Non-pigmented ciliary epithelial cell (primary cell): ENCODE measurements at regions not wholly inside any gene's neighbourhood (a gene's known extent, or its start where the extent isn't known, plus 50 kb on each side); places are given as distances from the start of the nearest gene placed in this dataset.
A peak's percentile ranks its signal among the peaks of the same experiment; 100 is the strongest.
"Not testable (repeated sequence)": the region's sequence is repeated elsewhere in the genome, so short reads cannot be mapped to it uniquely, and the experiment has no call there.

Source experiments
- DNase-seq: peaks from one replicate; pipeline ENCODE4 v3.0.0-alpha.2; 2010; ENCODE audit warnings: low read depth

DNA sequence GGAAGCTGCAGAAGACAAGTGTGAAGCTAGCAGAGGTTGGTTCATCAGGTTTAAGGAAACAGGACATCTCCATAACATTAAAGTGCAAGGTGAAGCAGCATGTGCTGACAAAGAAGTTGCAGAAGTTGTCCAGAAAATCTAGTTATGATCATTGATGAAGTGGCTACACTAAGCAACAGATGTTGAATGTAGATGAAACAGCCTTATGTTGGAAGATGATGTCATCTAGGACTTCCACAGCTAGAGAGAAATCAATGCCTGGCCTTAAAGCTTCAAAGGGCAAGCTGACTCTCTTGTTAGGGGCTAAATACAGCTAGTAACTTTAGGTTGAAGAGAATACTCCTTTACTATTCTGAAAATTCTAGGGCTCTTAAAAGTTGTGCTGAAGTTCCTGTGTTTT, 340.2 kb upstream of the SOX9 start:
- DNase-seq = no peak

DNA sequence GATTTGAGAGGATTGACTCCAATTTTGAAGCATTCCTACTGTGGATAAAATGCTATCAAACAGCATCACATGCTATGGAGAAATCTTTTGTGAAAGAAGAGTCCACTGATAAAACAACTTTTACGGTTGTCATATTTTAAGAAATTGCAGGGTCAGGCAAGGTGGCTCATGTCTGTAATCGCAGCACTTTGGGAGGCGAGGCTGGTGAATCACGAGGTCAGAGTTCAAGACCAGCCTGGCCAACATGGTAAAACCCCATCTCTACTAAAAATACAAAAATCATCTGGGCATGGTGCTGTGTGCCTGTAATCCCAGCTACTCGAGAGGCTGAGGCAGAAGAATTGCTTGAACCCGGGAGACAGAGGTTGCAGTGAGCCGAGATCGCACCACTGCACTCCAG, 338.8 kb upstream of the SOX9 start:
- not testable (repeated sequence) for DNase-seq

DNA sequence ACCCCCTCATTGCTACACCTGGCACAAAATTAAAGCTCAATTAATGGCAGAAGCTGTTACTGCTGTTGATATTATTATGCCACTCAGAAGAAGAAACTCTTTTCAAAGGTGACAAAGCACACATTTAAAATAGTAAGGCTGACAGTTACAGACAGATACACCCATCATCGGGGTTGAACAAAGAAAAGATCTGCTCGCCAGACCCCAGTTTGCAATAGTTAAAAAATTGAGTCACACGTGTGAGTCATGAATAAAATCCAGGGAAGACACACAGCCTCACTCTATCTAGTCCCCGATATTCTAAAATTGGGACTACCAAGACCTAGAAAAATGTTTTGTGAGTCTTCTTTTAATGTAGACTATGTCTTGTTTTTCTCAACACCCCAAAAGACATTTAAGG, 330.0 kb upstream of the SOX9 start:
- no peak for DNase-seq

- DNase-seq = no peak
These were observed 329.5 kb upstream of the SOX9 start for GRCh38 chr17:71791311-71791710.

DNA sequence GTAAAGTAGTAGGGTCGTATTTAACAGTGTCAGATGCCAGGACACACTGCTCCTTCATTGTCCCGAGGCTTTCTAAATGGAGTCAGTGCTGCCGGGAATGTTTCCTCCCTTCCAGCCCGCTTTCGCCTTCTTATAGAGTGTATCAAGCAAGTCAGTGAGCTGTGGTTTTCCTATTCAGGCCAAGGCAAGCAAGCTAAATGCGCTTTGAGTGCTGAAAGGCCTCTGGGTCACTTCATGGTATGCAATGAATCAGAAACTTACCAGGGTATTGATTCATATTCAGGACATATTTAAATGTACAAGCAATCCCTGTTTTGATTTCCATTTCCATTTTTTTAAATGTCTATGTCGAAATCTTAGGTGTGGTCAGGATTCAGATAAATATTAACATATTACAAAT, 327.9 kb upstream of the SOX9 start:
- peak; percentile 76 for DNase-seq

DNA sequence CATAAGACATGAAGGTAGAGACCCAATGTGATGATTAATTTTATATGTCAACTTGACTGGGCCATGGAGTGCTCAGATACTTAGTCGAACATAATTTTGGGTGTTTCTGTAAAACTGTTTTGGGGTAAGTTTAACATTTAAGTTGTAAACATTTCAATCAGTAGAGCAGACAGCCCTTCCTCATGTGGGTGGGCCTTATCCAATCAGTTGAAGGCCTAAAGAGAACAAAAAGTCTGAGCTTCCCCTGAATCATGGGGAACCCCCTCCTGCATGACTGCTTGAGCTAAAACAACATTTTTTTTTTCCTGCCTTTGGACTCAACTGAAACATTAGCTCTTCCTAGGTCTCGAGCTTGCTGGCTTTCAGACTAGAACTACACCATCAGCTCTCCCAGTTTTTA, 327.3 kb upstream of the SOX9 start:
- DNase-seq = peak; percentile 2

DNA sequence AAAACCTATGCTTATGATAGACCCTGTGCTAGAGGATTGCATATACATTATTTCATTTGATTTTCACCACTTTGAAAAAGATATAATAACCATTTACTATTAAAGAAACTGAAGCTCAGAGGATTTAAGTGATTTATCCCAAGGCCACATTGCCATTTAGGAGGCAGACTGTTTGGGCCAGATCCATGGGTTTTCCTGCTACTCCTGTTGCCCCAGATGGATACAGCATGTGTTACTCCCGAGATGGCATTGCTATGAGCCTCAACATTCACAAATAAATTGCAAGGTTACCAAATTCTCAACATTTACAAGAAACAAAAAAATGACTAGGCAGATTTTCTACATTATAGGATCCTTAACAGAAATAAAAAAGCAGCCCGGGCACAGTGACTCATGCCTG, 322.1 kb upstream of the SOX9 start:
- no peak for DNase-seq

DNA sequence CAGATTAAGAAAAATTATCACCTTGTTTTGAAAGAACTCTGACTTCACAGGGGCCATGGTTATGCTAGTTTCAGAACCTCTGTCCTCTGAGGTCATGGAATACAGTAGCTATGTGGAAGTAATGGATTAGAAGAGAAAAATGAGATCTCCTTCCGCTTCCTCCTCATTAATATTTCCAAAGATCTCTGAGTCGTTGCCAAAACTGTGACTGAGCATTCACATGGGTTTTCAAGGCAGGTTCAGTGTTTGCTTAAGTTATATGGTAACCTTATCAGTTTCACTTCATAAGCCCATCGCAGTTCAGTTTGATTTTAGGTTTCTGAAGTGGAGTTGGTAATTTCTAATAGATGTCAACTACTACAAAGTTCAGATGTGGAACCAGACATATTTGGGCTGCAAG, 321.2 kb upstream of the SOX9 start:
- DNase-seq = no peak

DNA sequence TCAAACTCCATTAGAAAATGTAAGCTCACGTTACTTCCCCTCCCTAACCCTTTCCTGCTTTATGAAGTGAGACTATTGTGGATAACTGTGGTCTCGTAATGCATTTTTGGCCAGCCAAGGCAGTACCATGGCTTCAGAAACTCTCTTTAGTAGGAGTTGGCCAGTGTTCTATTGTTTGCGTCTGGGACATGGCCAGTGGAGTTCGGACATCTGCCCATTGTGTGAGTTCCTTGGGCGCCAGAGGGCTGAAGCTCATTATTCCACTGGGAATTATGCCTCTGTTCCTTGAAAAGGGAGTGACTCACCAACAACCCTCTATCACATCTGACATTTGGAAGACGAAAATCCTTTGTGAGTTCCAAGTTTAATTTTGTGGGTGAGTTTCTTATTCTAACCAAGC, 319.5 kb upstream of the SOX9 start:
- DNase-seq = no peak

GRCh38 chr17:71802663-71803062, 318.2 kb upstream of the SOX9 start:
- no peak for DNase-seq

DNA sequence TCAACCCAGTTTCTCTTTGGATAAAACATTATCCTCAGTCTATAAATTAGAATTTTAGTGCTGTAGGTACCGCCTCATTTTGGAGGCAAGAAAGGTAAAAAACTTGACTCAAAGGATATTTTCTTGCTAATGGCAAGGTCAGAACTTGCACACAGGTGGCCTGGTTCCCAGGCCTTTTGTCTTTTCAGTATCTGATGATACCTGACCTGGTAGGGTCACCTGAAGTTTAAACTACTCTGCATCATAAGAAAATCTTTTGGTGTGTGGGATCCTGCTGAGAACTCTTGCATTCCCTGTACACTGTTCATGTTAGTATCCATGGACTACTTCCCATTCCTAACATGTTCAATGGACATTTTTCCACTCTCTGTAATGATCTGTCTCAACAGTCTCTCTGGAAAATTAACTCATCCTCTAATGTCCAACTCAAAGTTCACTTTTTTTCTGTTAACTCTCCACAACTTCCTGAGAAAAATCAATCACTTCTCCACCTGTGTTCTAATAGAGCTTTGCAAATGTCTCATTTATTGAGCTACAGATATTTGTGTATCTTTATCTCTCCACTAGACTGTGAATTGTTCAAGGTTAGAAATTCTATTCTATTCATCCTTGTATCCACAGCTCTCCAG, 317.1 kb upstream of the SOX9 start:
- no peak for DNase-seq

GRCh38 chr17:71809537-71809936, 311.3 kb upstream of the SOX9 start:
- DNase-seq = no peak

- not testable (repeated sequence) for DNase-seq
These were observed 307.0 kb upstream of the SOX9 start for GRCh38 chr17:71813861-71814260.

- no peak for DNase-seq
These were observed 299.3 kb upstream of the SOX9 start for GRCh38 chr17:71821511-71821910.

DNA sequence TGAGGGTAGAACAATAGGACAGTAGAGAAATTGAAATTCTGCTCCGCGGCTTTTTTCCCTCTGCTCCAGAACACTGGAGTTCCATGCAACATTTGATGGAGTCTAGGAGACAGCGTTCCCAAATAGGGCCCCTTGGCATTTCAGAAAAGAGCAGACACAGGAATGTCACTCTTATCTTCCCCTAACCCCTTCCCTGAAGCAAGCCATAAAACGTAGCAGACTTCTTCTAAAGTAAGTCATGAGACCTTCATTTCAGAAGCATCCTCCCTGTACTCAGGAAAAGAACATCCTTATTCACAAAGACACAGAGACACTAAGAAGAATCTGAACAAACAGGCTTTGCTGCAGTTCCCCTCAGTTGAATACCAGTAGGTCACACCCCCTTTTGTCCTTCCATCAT, 296.1 kb upstream of the SOX9 start:
- DNase-seq = no peak

DNA sequence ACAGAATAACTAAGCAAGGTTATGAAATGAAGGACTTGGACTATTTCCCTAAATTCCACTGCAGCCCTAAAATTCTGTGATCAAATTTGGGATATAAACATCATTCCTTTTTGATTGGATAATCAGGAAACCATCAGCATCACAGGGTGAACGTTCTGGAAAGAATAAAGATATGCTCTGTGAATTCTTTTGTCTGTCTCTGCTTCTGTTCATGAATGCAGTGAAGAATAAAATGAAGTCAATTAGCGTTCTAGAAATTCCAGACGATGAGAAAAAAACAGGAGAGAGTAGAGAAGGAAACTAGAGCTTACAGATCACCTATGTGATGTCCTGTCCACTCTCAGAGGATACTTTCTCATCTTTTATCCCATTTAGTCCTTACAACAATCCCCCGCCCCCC, 295.1 kb upstream of the SOX9 start:
- no peak for DNase-seq

DNA sequence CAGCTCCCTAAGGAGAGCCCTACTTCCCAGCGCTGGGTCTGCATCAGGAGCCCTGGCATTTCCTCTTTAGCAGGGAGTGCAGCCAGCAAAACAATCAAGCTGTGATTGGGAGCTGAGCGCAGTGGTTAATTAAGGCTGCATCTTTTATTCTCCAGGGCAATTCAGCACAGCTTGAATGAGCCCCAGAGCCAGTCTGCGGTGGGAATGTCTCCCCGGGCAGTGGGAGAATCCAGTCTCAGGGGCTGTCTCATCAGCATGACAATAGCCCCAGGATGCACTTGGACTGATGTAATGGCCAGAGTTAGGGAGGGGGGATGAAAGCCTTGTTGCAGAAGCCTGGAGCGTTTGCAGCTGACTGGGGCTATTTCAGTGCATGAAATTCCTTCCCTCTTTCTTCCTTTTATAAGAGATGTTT, 292.6 kb upstream of the SOX9 start:
- no peak for DNase-seq

DNA sequence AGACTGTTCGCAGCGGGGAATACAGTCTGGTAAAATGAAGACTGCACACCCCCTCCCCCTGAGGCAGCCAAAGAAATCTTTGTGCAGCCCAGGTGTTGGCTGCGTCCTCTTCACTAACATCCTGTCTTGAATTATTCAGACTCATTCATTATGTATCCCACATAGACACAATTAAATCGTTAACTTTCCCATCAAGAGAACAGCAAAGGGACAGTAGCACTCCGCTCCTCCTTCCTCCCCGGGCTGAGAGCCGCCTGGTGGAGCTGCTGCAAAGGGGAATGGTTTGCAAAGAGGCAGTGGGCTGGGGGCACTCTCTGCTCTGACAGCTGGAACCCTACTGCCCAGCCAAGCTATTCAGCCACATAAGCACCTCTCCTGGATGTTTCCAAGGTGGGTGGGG, 290.0 kb upstream of the SOX9 start:
- DNase-seq = no peak

GRCh38 chr17:71842986-71843385, 277.8 kb upstream of the SOX9 start:
- no peak for DNase-seq

DNA sequence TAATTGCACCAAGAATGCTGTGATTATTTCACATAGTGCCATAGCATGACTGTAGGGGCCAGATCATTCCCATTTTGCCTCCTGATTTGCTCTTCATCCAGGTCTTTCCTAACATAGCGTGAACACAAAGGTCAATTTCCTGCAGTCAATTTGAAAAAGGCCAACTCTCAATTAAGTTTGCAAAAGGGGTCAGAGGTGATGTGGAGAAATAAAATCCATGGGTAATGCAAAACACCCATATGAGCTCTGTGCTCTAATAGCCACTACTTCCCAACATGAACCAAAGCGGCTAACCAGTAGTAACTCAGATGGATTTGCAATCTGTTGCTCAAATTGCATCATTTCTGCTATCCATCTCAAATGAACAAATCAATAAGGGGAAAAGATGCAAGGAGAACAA, 275.5 kb upstream of the SOX9 start:
- no peak for DNase-seq

- DNase-seq = no peak
These were observed 274.2 kb upstream of the SOX9 start for GRCh38 chr17:71846561-71847110.

DNA sequence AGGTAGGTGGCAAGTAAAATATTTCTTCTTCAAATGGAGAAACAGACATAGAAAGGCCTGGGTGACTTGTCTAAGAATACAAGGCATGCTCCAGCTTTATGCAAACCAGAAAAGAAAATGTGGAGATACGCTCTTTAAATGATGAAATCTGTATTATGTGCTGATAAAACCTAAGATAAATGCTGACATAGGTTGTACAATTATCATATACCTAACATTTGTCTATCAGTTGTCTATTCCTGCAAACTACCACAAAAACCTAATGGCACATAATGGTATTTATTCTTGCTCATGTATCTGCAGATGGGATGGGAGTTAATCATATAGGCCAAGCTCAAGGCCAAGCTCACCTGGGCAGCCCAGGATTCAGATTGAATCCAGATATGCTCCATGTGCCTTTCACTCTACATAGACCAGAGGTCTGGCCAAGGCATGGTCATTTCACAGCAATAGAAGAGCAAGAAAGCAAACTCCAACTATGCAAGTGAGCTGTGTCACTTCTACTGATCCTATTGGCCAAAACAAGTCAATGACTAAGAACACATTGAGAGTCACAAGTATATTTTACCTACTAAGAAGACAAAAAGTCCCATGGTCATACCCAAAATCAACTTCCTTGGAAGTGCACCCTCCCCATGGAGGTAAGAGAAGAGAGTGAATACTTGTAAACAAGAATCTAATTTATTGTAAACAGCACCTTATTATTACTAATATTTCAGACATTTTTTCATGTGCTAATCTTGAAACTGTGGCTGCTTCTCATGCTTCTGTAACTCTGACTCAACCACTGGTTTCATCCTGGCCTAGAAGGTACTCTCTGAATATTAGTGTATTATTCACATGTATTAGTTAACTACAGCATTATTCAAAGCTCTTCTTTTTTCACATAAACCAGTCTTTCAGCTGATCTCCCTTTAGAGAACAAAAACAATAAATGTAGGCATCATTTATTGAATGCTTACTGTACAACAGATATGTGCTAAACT, 270.7 kb upstream of the SOX9 start:
- no peak for DNase-seq

DNA sequence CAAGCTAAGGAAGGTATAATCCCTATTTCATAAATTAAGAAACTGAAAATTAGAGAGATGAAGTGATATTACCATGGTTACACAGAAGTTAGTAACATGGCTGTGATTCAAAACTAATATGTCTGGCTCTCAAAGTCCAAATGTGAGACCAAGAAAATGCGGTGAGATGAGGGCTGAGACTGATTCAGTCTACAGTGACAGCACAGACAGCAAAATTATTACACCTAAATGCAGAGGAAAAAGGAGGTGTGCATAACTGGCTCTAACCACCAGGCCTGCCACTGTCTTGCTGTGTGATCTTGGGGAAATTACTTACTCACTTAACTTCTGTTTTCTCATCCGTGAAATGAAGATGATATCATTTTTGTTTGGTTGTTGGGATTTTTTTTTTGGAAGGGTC, 270.0 kb upstream of the SOX9 start:
- no peak for DNase-seq
